Fibroblast of pulmonary artery (primary cell): ENCODE measurements at regions not wholly inside any gene's neighbourhood (a gene's known extent, or its start where the extent isn't known, plus 50 kb on each side); places are given as distances from the start of the nearest gene placed in this dataset.

Source experiments
- DNase-seq: peaks from one replicate; pipeline ENCODE4 v3.0.0-alpha.2; 2010; ENCODE audit warnings: low read depth
- H3K4me3 ChIP-seq: replicated peaks from 2 replicates; pipeline ENCODE4 v1.5.1; 2011; ENCODE audit warnings: low read depth, mild to moderate bottlenecking, control low read depth, low read length, moderate library complexity
- TF ChIP-seq, protein P1 (sequence below): IDR thresholded peaks from 2 replicates; pipeline ENCODE4 v1.5.1; 2011; ENCODE audit warnings: mild to moderate bottlenecking, control low read depth, low read length, inconsistent platforms; ENCODE audit errors: missing control alignments

DNA sequence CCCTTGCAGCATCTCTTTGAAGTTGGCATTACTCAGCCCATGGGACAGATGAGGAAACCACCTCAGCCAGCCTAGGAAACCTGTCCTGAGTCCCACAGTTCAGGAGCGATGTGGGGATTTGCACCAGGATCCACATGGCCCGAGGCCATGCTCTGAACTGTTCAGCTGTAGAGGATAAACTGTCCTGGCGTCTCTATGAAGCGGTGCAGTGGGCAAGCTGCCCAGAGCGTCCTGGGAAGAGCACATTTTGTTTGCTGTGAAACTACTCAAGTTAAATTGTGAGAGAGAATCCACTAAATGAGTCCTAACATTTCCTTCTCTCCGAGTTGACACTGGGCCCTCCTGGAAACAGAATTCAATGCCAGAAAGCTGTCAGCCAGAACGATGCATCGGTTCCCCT lies 276.6 kb upstream of the TNRC6C start:
- no peak overlapping the region for H3K4me3 ChIP-seq
- TF ChIP-seq, protein P1, sequence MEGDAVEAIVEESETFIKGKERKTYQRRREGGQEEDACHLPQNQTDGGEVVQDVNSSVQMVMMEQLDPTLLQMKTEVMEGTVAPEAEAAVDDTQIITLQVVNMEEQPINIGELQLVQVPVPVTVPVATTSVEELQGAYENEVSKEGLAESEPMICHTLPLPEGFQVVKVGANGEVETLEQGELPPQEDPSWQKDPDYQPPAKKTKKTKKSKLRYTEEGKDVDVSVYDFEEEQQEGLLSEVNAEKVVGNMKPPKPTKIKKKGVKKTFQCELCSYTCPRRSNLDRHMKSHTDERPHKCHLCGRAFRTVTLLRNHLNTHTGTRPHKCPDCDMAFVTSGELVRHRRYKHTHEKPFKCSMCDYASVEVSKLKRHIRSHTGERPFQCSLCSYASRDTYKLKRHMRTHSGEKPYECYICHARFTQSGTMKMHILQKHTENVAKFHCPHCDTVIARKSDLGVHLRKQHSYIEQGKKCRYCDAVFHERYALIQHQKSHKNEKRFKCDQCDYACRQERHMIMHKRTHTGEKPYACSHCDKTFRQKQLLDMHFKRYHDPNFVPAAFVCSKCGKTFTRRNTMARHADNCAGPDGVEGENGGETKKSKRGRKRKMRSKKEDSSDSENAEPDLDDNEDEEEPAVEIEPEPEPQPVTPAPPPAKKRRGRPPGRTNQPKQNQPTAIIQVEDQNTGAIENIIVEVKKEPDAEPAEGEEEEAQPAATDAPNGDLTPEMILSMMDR = no peak
- peak; percentile 16 for DNase-seq

GRCh38 chr17:77684803-77685798 lies 273.4 kb upstream of the TNRC6C start:
- H3K4me3 ChIP-seq = no peak overlapping the region
- DNase-seq = no peak
- TF ChIP-seq, protein P1 = no peak

DNA sequence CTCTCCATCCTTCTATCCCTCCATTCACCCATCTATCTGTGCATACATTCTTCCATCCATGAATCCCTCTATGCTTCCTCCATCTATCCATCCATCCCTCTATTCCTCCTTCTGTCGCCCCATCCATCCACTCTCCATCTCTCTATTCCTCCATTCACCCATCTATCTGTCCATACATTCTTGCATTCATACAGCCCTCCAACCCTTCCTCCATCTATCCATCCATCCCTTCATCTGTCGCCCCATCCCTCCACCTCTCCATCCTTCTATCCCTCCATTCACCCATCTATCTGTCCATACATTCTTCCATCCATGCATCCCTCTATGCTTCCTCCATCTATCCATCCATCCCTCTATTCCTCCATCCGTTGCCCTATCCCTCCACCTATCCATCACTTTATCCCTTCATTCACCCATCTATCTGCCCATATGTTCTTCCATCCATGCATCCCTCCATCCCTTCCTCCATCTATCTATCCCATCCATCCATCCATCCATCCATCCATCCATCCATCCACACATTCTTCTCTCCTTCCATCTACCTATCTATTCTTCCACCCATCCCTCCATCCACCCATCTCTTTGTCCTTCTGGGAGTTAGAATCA lies 272.5 kb upstream of the TNRC6C start:
- DNase-seq = no peak
- TF ChIP-seq, protein P1 = no peak
- no peak overlapping the region for H3K4me3 ChIP-seq

DNA sequence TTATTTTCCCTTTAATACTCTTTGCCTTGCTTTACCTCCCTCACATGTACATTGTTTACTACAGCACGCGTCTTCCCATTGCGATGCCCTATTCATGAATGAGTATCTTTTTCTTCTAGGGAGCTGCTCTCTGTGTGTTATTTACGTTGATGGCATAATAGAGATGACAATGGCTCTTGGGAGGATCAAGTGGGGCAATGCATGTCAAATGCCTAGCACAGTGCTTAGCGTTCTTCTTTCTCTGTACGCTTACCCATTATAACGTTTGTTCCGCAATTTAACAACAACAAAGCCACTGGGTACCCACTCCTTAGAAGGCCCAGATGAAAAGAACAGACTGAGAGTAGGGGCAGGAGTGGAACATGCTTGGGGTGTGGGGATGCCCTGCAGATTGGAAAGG lies 271.6 kb upstream of the TNRC6C start:
- no peak for DNase-seq
- no peak overlapping the region for H3K4me3 ChIP-seq
- TF ChIP-seq, protein P1 = no peak

DNA sequence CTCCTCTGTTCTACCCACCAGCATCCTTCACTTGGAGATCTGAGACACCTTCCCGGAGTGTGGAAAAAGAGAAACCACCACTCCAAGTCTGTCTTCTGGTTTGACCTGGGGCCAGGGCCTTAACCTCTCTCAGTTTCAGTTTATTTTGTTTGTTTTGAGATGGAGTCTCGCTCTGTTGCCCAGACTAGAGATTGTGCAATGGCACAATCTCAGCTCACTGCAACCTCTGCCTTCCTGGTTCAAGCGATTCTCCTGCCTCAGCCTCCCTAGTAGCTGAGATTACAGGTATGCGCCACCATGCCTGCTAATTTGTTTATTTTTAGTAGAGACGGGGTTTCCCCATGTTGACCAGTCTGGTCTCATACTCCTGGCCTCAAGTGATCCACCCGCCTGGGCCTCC lies 271.1 kb upstream of the TNRC6C start:
- TF ChIP-seq, protein P1 = no peak
- no peak for DNase-seq
- H3K4me3 ChIP-seq = no peak overlapping the region

- no peak for DNase-seq
- no peak overlapping the region for H3K4me3 ChIP-seq
- TF ChIP-seq, protein P1 = no peak
Observed at GRCh38 chr17:77687921-77688320, 270.6 kb upstream of the TNRC6C start.
